Common myeloid progenitor, CD34-positive (primary cell): ENCODE measurements at regions not wholly inside any gene's neighbourhood (a gene's known extent, or its start where the extent isn't known, plus 50 kb on each side); places are given as distances from the start of the nearest gene placed in this dataset.

Source experiments
- CTCF ChIA-PET: fragments of 350-600 bp; sonication (Branson Sonifier 250); formaldehyde crosslinking; loops from one replicate; lab custom pipeline; 2021; ENCODE audit warnings: antibody characterized with exemption; lab: Charles Lee
- POLR2A ChIA-PET: fragments of 350-600 bp; sonication (Branson Sonifier 250); formaldehyde crosslinking; loops from one replicate; lab custom pipeline; 2021; ENCODE audit warnings: antibody characterized with exemption; lab: Charles Lee
- DNase-seq, 3 donors: peaks; one replicate each; pipeline versions ENCODE4 v3.0.0 to v3.0.0-alpha.2; 2013
- H3K27ac ChIP-seq, 2 experiments: 1 replicate in 1 of 2; 2 replicates in 1 of 2; pipeline ENCODE4 v1.7.0; 2013; ENCODE audit warnings: inconsistent platforms in 2 of 2, low read length in 2 of 2, mild to moderate bottlenecking in 2 of 2, low read depth in 1 of 2, moderate library complexity in 1 of 2; ENCODE audit not compliant: severe bottlenecking in 2 of 2, insufficient read depth in 1 of 2, poor library complexity in 1 of 2
- H3K27me3 ChIP-seq, 5 experiments: replicated peaks in 2 of 5; 1 replicate in 3 of 5; 2 replicates in 2 of 5; pipeline versions ENCODE4 v1.6.1 to v1.7.0; 2013; ENCODE audit warnings: low read length in 4 of 5, mild to moderate bottlenecking in 2 of 5, moderate library complexity in 2 of 5, inconsistent platforms in 1 of 5; ENCODE audit not compliant: insufficient read depth in 5 of 5, control insufficient read depth in 4 of 5
- H3K36me3 ChIP-seq, 4 experiments: 1 replicate in 2 of 4; 2 replicates in 2 of 4; pipeline versions ENCODE4 v1.6.1 to v1.7.0; 2013; ENCODE audit warnings: low read length in 3 of 4, control low read depth in 1 of 4, mild to moderate bottlenecking in 1 of 4; ENCODE audit not compliant: control insufficient read depth in 4 of 4, insufficient read depth in 4 of 4
- H3K4me1 ChIP-seq, 4 experiments: 1 replicate in 3 of 4; 2 replicates in 1 of 4; pipeline versions ENCODE4 v1.6.1 to v1.7.1; 2013; ENCODE audit warnings: low read length in 3 of 4, mild to moderate bottlenecking in 3 of 4, control low read depth in 1 of 4, inconsistent platforms in 1 of 4, moderate library complexity in 1 of 4; ENCODE audit not compliant: control insufficient read depth in 4 of 4, insufficient read depth in 4 of 4; ENCODE audit errors: control extremely low read depth in 1 of 4
- H3K4me3 ChIP-seq, 7 experiments: 1 replicate in 4 of 7; 2 replicates in 3 of 7; pipeline versions ENCODE4 v1.5.1 to v1.7.0; 2013; ENCODE audit warnings: mild to moderate bottlenecking in 7 of 7, low read length in 6 of 7, moderate library complexity in 6 of 7, inconsistent platforms in 2 of 7, low read depth in 2 of 7, control low read depth in 1 of 7; ENCODE audit not compliant: insufficient read depth in 4 of 7, control insufficient read depth in 1 of 7; ENCODE audit errors: extremely low read depth in 1 of 7
- H3K9me3 ChIP-seq, 5 experiments: 1 replicate in 4 of 5; 2 replicates in 1 of 5; pipeline versions ENCODE4 v1.6.1 to v1.7.1; 2013; ENCODE audit warnings: low read length in 4 of 5, mild to moderate bottlenecking in 2 of 5, inconsistent platforms in 1 of 5, low read depth in 1 of 5, moderate library complexity in 1 of 5; ENCODE audit not compliant: control insufficient read depth in 4 of 5, insufficient read depth in 2 of 5; ENCODE audit errors: control extremely low read depth in 1 of 5
- WGBS: methylation state at CpG from one replicate; pipeline ENCODE4 v1.1.5; 2013; ENCODE audit not compliant: insufficient coverage; 5-methylcytosine and 5-hydroxymethylcytosine counted together

GRCh38 chr6:100116411-100117194, 122.6 kb upstream of the MCHR2 start:
- H3K36me3 ChIP-seq = no peaks in the 10 kb centered on the region
- DNase-seq = peak; percentile 64 to 80 (median 75)
- POLR2A ChIA-PET = no interaction called here
- peaks cover 2 to 11% (median 4%) of the 10 kb centered on the region in 5 experiments for H3K27me3 ChIP-seq
- no peak overlapping the region for H3K4me3 ChIP-seq
- CTCF ChIA-PET = interaction anchor here (0.9 to 1.7 kb wide), 9 partner anchors 10 to 548 kb away, joined by 3 to 9 read pairs (median 3); no protein-coding TSS in a partner anchor
- H3K9me3 ChIP-seq = no peaks in the 10 kb centered on the region
- no peak overlapping the region for H3K27ac ChIP-seq
- no peaks in the 10 kb centered on the region for H3K4me1 ChIP-seq
- 0% methylated on average over 2 of the region's 4 CpGs for WGBS

GRCh38 chr6:100115407-100116101, 121.5 kb upstream of the MCHR2 start:
- WGBS = 100% methylated on average over 1 of the region's 1 CpG
- Histone ChIP-seq H3K9me3 (no peaks in the 10 kb centered on the region), H3K4me1 (no peaks in the 10 kb centered on the region), H3K36me3 (no peaks in the 10 kb centered on the region), H3K27me3 (peaks cover 2 to 11% (median 5%) of the 10 kb centered on the region in 5 experiments), H3K27ac (no peak overlapping the region), H3K4me3 (no peak overlapping the region)
- ChIA-PET POLR2A (no interaction called here), CTCF (interaction anchor here (0.8 to 1.2 kb wide), 5 partner anchors 12 to 407 kb away, joined by 3 read pairs; no protein-coding TSS in a partner anchor)
- no peak for DNase-seq

GRCh38 chr6:100112855-100113508, 119.0 kb upstream of the MCHR2 start:
- CTCF ChIA-PET = no interaction called here
- H3K27me3 ChIP-seq = peaks cover 0 to 8% (median 7%) of the 10 kb centered on the region in 5 experiments
- no peaks in the 10 kb centered on the region for H3K9me3 ChIP-seq
- H3K4me3 ChIP-seq = no peak overlapping the region
- no peaks in the 10 kb centered on the region for H3K36me3 ChIP-seq
- no peak for DNase-seq
- no peak overlapping the region for H3K27ac ChIP-seq
- H3K4me1 ChIP-seq = no peaks in the 10 kb centered on the region
- POLR2A ChIA-PET = no interaction called here
- 86% methylated on average over 8 of the region's 8 CpGs for WGBS

GRCh38 chr6:100105919-100106529, 112.0 kb upstream of the MCHR2 start:
- H3K9me3 ChIP-seq = no peaks in the 10 kb centered on the region
- CTCF ChIA-PET = interaction anchor here (0.6 to 1.6 kb wide), 2 partner anchors 9 to 551 kb away, joined by 3 read pairs; no protein-coding TSS in a partner anchor
- peaks cover 0 to 9% (median 7%) of the 10 kb centered on the region in 5 experiments for H3K27me3 ChIP-seq
- DNase-seq = no peak
- no peaks in the 10 kb centered on the region for H3K36me3 ChIP-seq
- POLR2A ChIA-PET = no interaction called here
- H3K4me3 ChIP-seq = no peak overlapping the region
- H3K27ac ChIP-seq = no peak overlapping the region
- H3K4me1 ChIP-seq = no peaks in the 10 kb centered on the region
- 58% methylated on average over 6 of the region's 7 CpGs for WGBS

- Histone ChIP-seq H3K27ac (no peak overlapping the region), H3K4me3 (no peak overlapping the region), H3K36me3 (no peaks in the 10 kb centered on the region), H3K27me3 (peaks cover 0 to 8% (median 5%) of the 10 kb centered on the region in 5 experiments), H3K4me1 (no peaks in the 10 kb centered on the region), H3K9me3 (no peaks in the 10 kb centered on the region)
- POLR2A ChIA-PET = no interaction called here
- DNase-seq = no peak
- CTCF ChIA-PET = interaction anchor here (0.6 to 1.6 kb wide), 2 partner anchors 8 to 552 kb away, joined by 3 read pairs; no protein-coding TSS in a partner anchor
- no CpG with 5 or more reads among the region's 3 CpGs for WGBS
Measured at GRCh38 chr6:100105138-100105537, 111.1 kb upstream of the MCHR2 start.

GRCh38 chr6:100103931-100104330, 109.9 kb upstream of the MCHR2 start:
- no peak for DNase-seq
- Histone ChIP-seq H3K4me1 (no peaks in the 10 kb centered on the region), H3K9me3 (no peaks in the 10 kb centered on the region), H3K27ac (no peak overlapping the region), H3K4me3 (no peak overlapping the region), H3K27me3 (peaks cover 0 to 8% (median 4%) of the 10 kb centered on the region in 5 experiments), H3K36me3 (no peaks in the 10 kb centered on the region)
- CTCF ChIA-PET = no interaction called here
- WGBS = no CpG with 5 or more reads among the region's 2 CpGs
- POLR2A ChIA-PET = no interaction called here
